Ishikawa (cell line): ENCODE measurements at regions not wholly inside any gene's neighbourhood (a gene's known extent, or its start where the extent isn't known, plus 50 kb on each side); places are given as distances from the start of the nearest gene placed in this dataset.

Experiments used
- CEBPB ChIP-seq: IDR thresholded peaks from 2 replicates; pipeline ENCODE4 v1.6.1; 2012
- CREB1 ChIP-seq: IDR thresholded peaks from 2 replicates; pipeline ENCODE4 v1.6.1; 2012; ENCODE audit warnings: low read depth
- EGR1 ChIP-seq: IDR thresholded peaks from 2 replicates; pipeline ENCODE4 v1.6.1; 2012
- EP300 ChIP-seq: IDR thresholded peaks from 2 replicates; pipeline ENCODE4 v1.6.1; 2012; ENCODE audit warnings: borderline replicate concordance
- FOXM1 ChIP-seq: IDR thresholded peaks from 2 replicates; pipeline ENCODE4 v1.6.1; 2012; ENCODE audit warnings: low read depth, borderline replicate concordance
- MAX ChIP-seq: IDR thresholded peaks from 2 replicates; pipeline ENCODE4 v1.6.1; 2012
- NFIC ChIP-seq: IDR thresholded peaks from 2 replicates; pipeline ENCODE4 v1.6.1; 2012
- RAD21 ChIP-seq: IDR thresholded peaks from 2 replicates; pipeline ENCODE4 v1.6.1; 2012; ENCODE audit warnings: low read depth
- REST ChIP-seq: IDR thresholded peaks from 2 replicates; pipeline ENCODE4 v1.6.1; 2012; ENCODE audit warnings: low read depth, mild to moderate bottlenecking
- TAF1 ChIP-seq: IDR thresholded peaks from 2 replicates; pipeline ENCODE4 v1.6.1; 2012; ENCODE audit warnings: low read depth, mild to moderate bottlenecking
- TCF12 ChIP-seq: IDR thresholded peaks from 2 replicates; pipeline ENCODE4 v1.6.1; 2012; ENCODE audit warnings: low read depth
- TEAD4 ChIP-seq: IDR thresholded peaks from 2 replicates; pipeline ENCODE4 v1.6.1; 2012
- USF1 ChIP-seq: IDR thresholded peaks from 2 replicates; pipeline ENCODE4 v1.6.1; 2012
- YY1 ChIP-seq: IDR thresholded peaks from 2 replicates; pipeline ENCODE4 v1.6.1; 2012; ENCODE audit warnings: low read depth
- ZBTB7A ChIP-seq: IDR thresholded peaks from 2 replicates; pipeline ENCODE4 v1.6.1; 2012; ENCODE audit warnings: low read depth

- TF ChIP-seq TAF1 (no peak), NFIC (no peak), EGR1 (no peak), MAX (no peak), TEAD4 (no peak), CEBPB (no peak), CREB1 (no peak), RAD21 (no peak), USF1 (no peak), EP300 (no peak), REST (no peak), YY1 (no peak), ZBTB7A (no peak), FOXM1 (no peak), TCF12 (no peak)
Observed at GRCh38 chr21:38139380-38140168, 117.2 kb upstream of the KCNJ15 start.

- no peak for TF ChIP-seq YY1
- TF ChIP-seq CEBPB = peak; percentile 66
- no peak for TF ChIP-seq ZBTB7A
Observed at GRCh38 chr21:38140207-38140903, 116.4 kb upstream of the KCNJ15 start.

- TF ChIP-seq REST (no peak), TCF12 (no peak), YY1 (no peak), TAF1 (no peak), MAX (no peak), CEBPB (no peak), USF1 (no peak), NFIC (no peak), EP300 (no peak), FOXM1 (no peak), RAD21 (no peak), ZBTB7A (no peak), TEAD4 (no peak), EGR1 (no peak), CREB1 (no peak)
Observed at GRCh38 chr21:38142224-38142623, 114.6 kb upstream of the KCNJ15 start.

GRCh38 chr21:38144193-38144592 is 112.6 kb upstream of the KCNJ15 start:
- no peak for TF ChIP-seq FOXM1
- no peak for TF ChIP-seq REST
- TF ChIP-seq EP300 = no peak
- no peak for TF ChIP-seq CEBPB
- TF ChIP-seq ZBTB7A = no peak
- no peak for TF ChIP-seq EGR1
- no peak for TF ChIP-seq TCF12
- no peak for TF ChIP-seq TEAD4
- no peak for TF ChIP-seq MAX
